Stimulated activated naive B cell treated with anti-CD40 and anti-IgM and Interleukin-4, amounts not matched to agents 10 μg/mL and 1 μg/mL and 100 μg/mL, for 72 hours (primary cell): ENCODE measurements at regions not wholly inside any gene's neighbourhood (a gene's known extent, or its start where the extent isn't known, plus 50 kb on each side); places are given as distances from the start of the nearest gene placed in this dataset.
A peak's percentile ranks its signal among the peaks of the same experiment; 100 is the strongest.
"Not testable (repeated sequence)": the region's sequence is repeated elsewhere in the genome, so short reads cannot be mapped to it uniquely, and the experiment has no call there.

Experiments
- ATAC-seq, 2 donors: fragments of 150-1000 bp; cut with Tn5 transposase; replicated peaks; 2 replicates each; pipeline ENCODE4 v1.10.0; 2021; ENCODE audit warnings: moderate library complexity in 1 of 2
- DNase-seq: peaks from one replicate; pipeline ENCODE4 v3.0.0; 2021
- H3K27ac Mint-ChIP-seq: one replicate; pipeline ENCODE4 v1.8.0; 2022; ENCODE audit warnings: mild to moderate bottlenecking, mixed read lengths
- H3K27me3 Mint-ChIP-seq, 2 donors: one replicate each; pipeline ENCODE4 v1.8.0; 2022; ENCODE audit warnings: mixed read lengths in 2 of 2
- H3K36me3 Mint-ChIP-seq, 2 donors: one replicate each; pipeline ENCODE4 v1.8.0; 2022; ENCODE audit warnings: mixed read lengths in 2 of 2, mild to moderate bottlenecking in 1 of 2
- H3K4me1 Mint-ChIP-seq, 2 donors: one replicate each; pipeline ENCODE4 v1.8.0; 2022; ENCODE audit warnings: mixed read lengths in 2 of 2, mild to moderate bottlenecking in 1 of 2
- H3K4me3 Mint-ChIP-seq, 2 donors: one replicate each; pipeline ENCODE4 v1.8.0; 2022; ENCODE audit warnings: mild to moderate bottlenecking in 2 of 2, mixed read lengths in 2 of 2, moderate library complexity in 1 of 2
- H3K9me3 Mint-ChIP-seq, 2 donors: one replicate each; pipeline ENCODE4 v1.8.0; 2022; ENCODE audit warnings: mixed read lengths in 2 of 2, mild to moderate bottlenecking in 1 of 2

- Mint-ChIP-seq H3K27ac (no peak overlapping the region), H3K27me3 (peaks cover 3 to 5% of the 10 kb centered on the region in 2 donors)
- no peak for DNase-seq
Observed at GRCh38 chr17:21774263-21774662, 81.9 kb downstream of the KCNJ18 start.

GRCh38 chr17:21775566-21775965 lies 83.2 kb downstream of the KCNJ18 start:
- H3K9me3 Mint-ChIP-seq, H3K27ac Mint-ChIP-seq, H3K36me3 Mint-ChIP-seq: not testable (repeated sequence)

More at GRCh38 chr17:21774263-21774662, 81.9 kb downstream of the KCNJ18 start:
- no peak for ATAC-seq
- Mint-ChIP-seq H3K9me3 (peaks cover 3 to 4% of the 10 kb centered on the region in 2 donors), H3K36me3 (no peaks in the 10 kb centered on the region), H3K4me1 (no peaks in the 10 kb centered on the region), H3K4me3 (no peak overlapping the region)

GRCh38 chr17:21776921-21777320 lies 84.6 kb downstream of the KCNJ18 start:
- not testable (repeated sequence) for H3K27ac Mint-ChIP-seq, DNase-seq, H3K27me3 Mint-ChIP-seq, H3K36me3 Mint-ChIP-seq, ATAC-seq, H3K9me3 Mint-ChIP-seq, H3K4me1 Mint-ChIP-seq, H3K4me3 Mint-ChIP-seq

More at GRCh38 chr17:21775566-21775965, 83.2 kb downstream of the KCNJ18 start:
- DNase-seq, H3K4me1 Mint-ChIP-seq, H3K27me3 Mint-ChIP-seq, ATAC-seq, H3K4me3 Mint-ChIP-seq: not testable (repeated sequence)

GRCh38 chr17:21778866-21779265 lies 86.5 kb downstream of the KCNJ18 start:
- H3K27me3 Mint-ChIP-seq, H3K4me1 Mint-ChIP-seq, H3K36me3 Mint-ChIP-seq, H3K4me3 Mint-ChIP-seq, DNase-seq, ATAC-seq, H3K9me3 Mint-ChIP-seq, H3K27ac Mint-ChIP-seq: not testable (repeated sequence)

GRCh38 chr17:21780293-21780888 lies 88.1 kb downstream of the KCNJ18 start:
- H3K27me3 Mint-ChIP-seq, H3K27ac Mint-ChIP-seq, H3K4me1 Mint-ChIP-seq, H3K4me3 Mint-ChIP-seq, H3K36me3 Mint-ChIP-seq, H3K9me3 Mint-ChIP-seq, DNase-seq: not testable (repeated sequence)
- peak in 1 of 2 donors; percentile 6 for ATAC-seq

GRCh38 chr17:21780919-21781665 lies 88.8 kb downstream of the KCNJ18 start:
- H3K4me3 Mint-ChIP-seq, H3K27me3 Mint-ChIP-seq, H3K36me3 Mint-ChIP-seq, H3K4me1 Mint-ChIP-seq, H3K27ac Mint-ChIP-seq, DNase-seq, H3K9me3 Mint-ChIP-seq: not testable (repeated sequence)
- ATAC-seq = peak in 1 of 2 donors; percentile 10

GRCh38 chr17:21781666-21782024 lies 89.3 kb downstream of the KCNJ18 start:
- H3K27me3 Mint-ChIP-seq, ATAC-seq, H3K4me3 Mint-ChIP-seq, H3K9me3 Mint-ChIP-seq, DNase-seq, H3K36me3 Mint-ChIP-seq, H3K27ac Mint-ChIP-seq, H3K4me1 Mint-ChIP-seq: not testable (repeated sequence)

GRCh38 chr17:21782107-21782506 lies 89.8 kb downstream of the KCNJ18 start:
- H3K36me3 Mint-ChIP-seq, H3K9me3 Mint-ChIP-seq, H3K27me3 Mint-ChIP-seq, H3K27ac Mint-ChIP-seq, DNase-seq, H3K4me1 Mint-ChIP-seq, ATAC-seq, H3K4me3 Mint-ChIP-seq: not testable (repeated sequence)

- ATAC-seq, H3K4me3 Mint-ChIP-seq, DNase-seq, H3K36me3 Mint-ChIP-seq, H3K27ac Mint-ChIP-seq, H3K27me3 Mint-ChIP-seq, H3K9me3 Mint-ChIP-seq, H3K4me1 Mint-ChIP-seq: not testable (repeated sequence)
Observed at GRCh38 chr17:21782604-21783003, 90.3 kb downstream of the KCNJ18 start.

GRCh38 chr17:21783017-21783416 lies 90.7 kb downstream of the KCNJ18 start:
- not testable (repeated sequence) for H3K4me3 Mint-ChIP-seq, DNase-seq, H3K27me3 Mint-ChIP-seq, H3K4me1 Mint-ChIP-seq, H3K9me3 Mint-ChIP-seq, H3K27ac Mint-ChIP-seq, H3K36me3 Mint-ChIP-seq, ATAC-seq

- not testable (repeated sequence) for H3K36me3 Mint-ChIP-seq, DNase-seq, H3K4me1 Mint-ChIP-seq, H3K9me3 Mint-ChIP-seq, ATAC-seq, H3K4me3 Mint-ChIP-seq, H3K27ac Mint-ChIP-seq, H3K27me3 Mint-ChIP-seq
Observed at GRCh38 chr17:21814272-21814671, 121.9 kb downstream of the KCNJ18 start.

- ATAC-seq (no peak), DNase-seq (no peak)
- H3K9me3 Mint-ChIP-seq = peaks cover 4 to 6% of the 10 kb centered on the region in 2 donors
- no peak overlapping the region for H3K27ac Mint-ChIP-seq
- H3K4me1 Mint-ChIP-seq = no peaks in the 10 kb centered on the region
- no peak overlapping the region for H3K4me3 Mint-ChIP-seq
- H3K27me3 Mint-ChIP-seq = no peaks in the 10 kb centered on the region
- peaks cover 0 to 2% of the 10 kb centered on the region in 2 donors for H3K36me3 Mint-ChIP-seq
Observed at GRCh38 chr17:21814776-21815175, 122.5 kb downstream of the KCNJ18 start.

- Mint-ChIP-seq H3K4me1 (no peaks in the 10 kb centered on the region), H3K27ac (no peak overlapping the region), H3K36me3 (peaks cover 0 to 2% of the 10 kb centered on the region in 2 donors), H3K4me3 (no peak overlapping the region), H3K27me3 (no peaks in the 10 kb centered on the region), H3K9me3 (peaks cover 4 to 6% of the 10 kb centered on the region in 2 donors)
- ATAC-seq (no peak), DNase-seq (no peak)
Observed at GRCh38 chr17:21815352-21816063, 123.2 kb downstream of the KCNJ18 start.

- H3K9me3 Mint-ChIP-seq = peaks cover 4 to 6% of the 10 kb centered on the region in 2 donors
- H3K4me1 Mint-ChIP-seq = no peaks in the 10 kb centered on the region
- no peaks in the 10 kb centered on the region for H3K27me3 Mint-ChIP-seq
- H3K27ac Mint-ChIP-seq = no peak overlapping the region
- H3K36me3 Mint-ChIP-seq = peaks cover 0 to 2% of the 10 kb centered on the region in 2 donors
- no peak for DNase-seq
- no peak overlapping the region for H3K4me3 Mint-ChIP-seq
- ATAC-seq = no peak
Observed at GRCh38 chr17:21816592-21817567, 124.6 kb downstream of the KCNJ18 start.
